Left ventricle myocardium inferior (tissue), 1 donor: ENCODE measurements at regions not wholly inside any gene's neighbourhood (a gene's known extent, or its start where the extent isn't known, plus 50 kb on each side); places are given as distances from the start of the nearest gene placed in this dataset.
"Not testable (repeated sequence)": the region's sequence is repeated elsewhere in the genome, so short reads cannot be mapped to it uniquely, and the experiment has no call there.

Experiments
- DNase-seq: peaks from one replicate; pipeline ENCODE4 v3.0.0-alpha.2; 2020
- H3K27ac ChIP-seq: fragments of 200-600 bp; replicated peaks from 2 replicates; pipeline ENCODE4 v1.8.0; 2021
- H3K27me3 ChIP-seq: fragments of 200-600 bp; 2 replicates; pipeline ENCODE4 v1.8.0; 2021; ENCODE audit warnings: low read depth
- H3K36me3 ChIP-seq: fragments of 200-600 bp; 2 replicates; pipeline ENCODE4 v1.8.0; 2021
- H3K4me1 ChIP-seq: fragments of 200-600 bp; 2 replicates; pipeline ENCODE4 v1.8.0; 2021
- H3K4me3 ChIP-seq: fragments of 200-600 bp; 2 replicates; pipeline ENCODE4 v1.8.0; 2021; ENCODE audit warnings: mild to moderate bottlenecking, moderate library complexity
- H3K9me3 ChIP-seq: fragments of 200-600 bp; replicated peaks from 2 replicates; pipeline ENCODE4 v1.8.0; 2021
- intact Hi-C: fragments of 100-400 bp; cut with micrococcal nuclease; formaldehyde crosslinking; loops from one replicate; pipeline ENCODE4 v1.11.0; 2022
- TF ChIP-seq, protein P1 (sequence below): fragments of 200-600 bp; IDR thresholded peaks from 2 replicates; pipeline ENCODE4 v1.8.0; 2021; ENCODE audit warnings: antibody characterized with exemption, mild to moderate bottlenecking, borderline replicate concordance
- donor health status: DM: no; HTN: yes; CAD: no; lungs with severe emphysema.

DNA sequence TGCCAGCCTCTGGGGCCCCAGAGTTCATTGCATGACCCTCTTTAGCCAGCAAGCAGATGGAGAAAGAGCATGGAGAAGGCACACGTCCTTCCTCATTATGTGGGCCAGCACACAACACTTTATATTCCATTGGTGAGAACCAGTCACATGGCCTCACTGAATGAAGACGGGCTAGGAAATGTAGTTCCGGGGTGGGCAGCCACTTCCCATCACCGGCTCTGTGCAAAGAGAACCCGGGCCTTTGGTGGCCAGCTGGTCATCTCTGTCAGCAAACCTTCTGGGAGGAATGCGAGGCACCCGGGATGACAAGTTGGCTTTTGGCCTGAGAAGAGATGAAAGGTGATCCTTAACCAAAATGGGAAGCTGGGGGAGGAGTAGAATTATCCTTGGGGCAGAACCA, 90.2 kb upstream of the VGLL4 start:
- no peak overlapping the region for H3K27ac ChIP-seq
- no peaks in the 10 kb centered on the region for H3K4me1 ChIP-seq
- H3K4me3 ChIP-seq = no peak overlapping the region
- no peak for DNase-seq
- intact Hi-C loops = no loop called here
- no peaks in the 10 kb centered on the region for H3K27me3 ChIP-seq
- TF ChIP-seq, protein P1, sequence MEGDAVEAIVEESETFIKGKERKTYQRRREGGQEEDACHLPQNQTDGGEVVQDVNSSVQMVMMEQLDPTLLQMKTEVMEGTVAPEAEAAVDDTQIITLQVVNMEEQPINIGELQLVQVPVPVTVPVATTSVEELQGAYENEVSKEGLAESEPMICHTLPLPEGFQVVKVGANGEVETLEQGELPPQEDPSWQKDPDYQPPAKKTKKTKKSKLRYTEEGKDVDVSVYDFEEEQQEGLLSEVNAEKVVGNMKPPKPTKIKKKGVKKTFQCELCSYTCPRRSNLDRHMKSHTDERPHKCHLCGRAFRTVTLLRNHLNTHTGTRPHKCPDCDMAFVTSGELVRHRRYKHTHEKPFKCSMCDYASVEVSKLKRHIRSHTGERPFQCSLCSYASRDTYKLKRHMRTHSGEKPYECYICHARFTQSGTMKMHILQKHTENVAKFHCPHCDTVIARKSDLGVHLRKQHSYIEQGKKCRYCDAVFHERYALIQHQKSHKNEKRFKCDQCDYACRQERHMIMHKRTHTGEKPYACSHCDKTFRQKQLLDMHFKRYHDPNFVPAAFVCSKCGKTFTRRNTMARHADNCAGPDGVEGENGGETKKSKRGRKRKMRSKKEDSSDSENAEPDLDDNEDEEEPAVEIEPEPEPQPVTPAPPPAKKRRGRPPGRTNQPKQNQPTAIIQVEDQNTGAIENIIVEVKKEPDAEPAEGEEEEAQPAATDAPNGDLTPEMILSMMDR = no peak
- no peaks in the 10 kb centered on the region for H3K36me3 ChIP-seq
- H3K9me3 ChIP-seq = no peaks in the 10 kb centered on the region

DNA sequence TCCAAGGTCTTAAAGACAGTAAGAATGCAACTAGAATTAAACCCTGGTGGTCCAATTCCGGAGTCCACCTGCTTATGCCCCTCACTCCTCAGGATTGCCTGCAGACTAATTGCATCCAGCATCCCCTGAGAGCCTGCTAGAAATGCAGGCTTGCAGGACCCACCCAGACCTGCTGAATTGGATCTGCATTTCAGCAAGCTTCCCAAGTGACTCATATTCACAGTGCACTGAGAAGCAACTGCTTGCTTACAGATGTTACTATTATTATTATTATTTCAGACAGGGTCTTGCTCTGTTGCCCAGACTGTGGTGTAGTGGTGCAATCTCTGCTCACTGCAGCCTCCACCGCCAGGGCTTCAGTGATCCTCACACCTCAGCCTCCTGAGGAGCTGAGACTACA, 83.5 kb upstream of the VGLL4 start:
- intact Hi-C loops = no loop called here
- TF ChIP-seq, protein P1 = no peak
- H3K4me1 ChIP-seq = no peaks in the 10 kb centered on the region

DNA sequence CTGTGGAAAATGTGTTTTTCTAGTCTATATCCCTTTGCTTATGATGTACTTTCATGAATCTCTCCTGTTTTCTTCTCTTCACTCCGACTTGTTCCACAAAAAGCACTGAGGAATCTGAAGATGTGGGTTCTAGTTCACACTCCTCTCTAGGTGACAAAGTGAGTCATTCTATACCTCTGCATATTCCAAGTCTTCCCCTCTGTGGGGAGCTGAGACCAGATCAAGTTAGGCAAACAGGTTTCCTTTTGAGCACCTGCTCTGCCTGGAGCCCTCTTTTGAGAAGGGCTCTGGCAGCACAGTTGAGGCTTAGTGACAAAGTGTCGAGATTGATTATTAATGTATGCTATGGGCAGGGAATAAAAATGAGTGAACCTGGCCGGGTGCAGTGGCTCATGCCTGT, 82.4 kb upstream of the VGLL4 start:
- Histone ChIP-seq H3K36me3 (no peaks in the 10 kb centered on the region), H3K9me3 (no peaks in the 10 kb centered on the region), H3K4me1 (peaks cover 1% of the 10 kb centered on the region), H3K27ac (no peak overlapping the region), H3K4me3 (no peak overlapping the region), H3K27me3 (no peaks in the 10 kb centered on the region)
- DNase-seq = no peak
- intact Hi-C loops = no loop called here
- TF ChIP-seq, protein P1 = no peak

More for the DNA sequence above, 83.5 kb upstream of the VGLL4 start:
- no peaks in the 10 kb centered on the region for H3K36me3 ChIP-seq
- no peak for DNase-seq
- H3K27ac ChIP-seq = no peak overlapping the region
- H3K9me3 ChIP-seq = no peaks in the 10 kb centered on the region
- H3K4me3 ChIP-seq = no peak overlapping the region
- H3K27me3 ChIP-seq = no peaks in the 10 kb centered on the region

DNA sequence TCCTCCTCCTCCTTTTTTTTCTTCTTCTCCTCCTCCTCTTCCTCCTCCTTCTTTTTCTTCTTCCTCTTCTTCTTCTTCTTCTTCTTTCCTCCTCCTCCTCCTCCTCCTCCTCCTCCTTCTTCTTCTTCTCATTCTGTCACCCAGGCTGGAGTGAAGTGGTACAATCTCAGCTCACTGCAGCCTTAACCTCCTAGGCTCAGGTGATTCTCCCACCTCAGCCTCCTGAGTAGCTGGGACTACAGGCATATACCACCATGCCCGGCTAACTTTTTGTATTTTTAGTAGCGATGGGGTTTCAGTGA, 81.6 kb upstream of the VGLL4 start:
- intact Hi-C loops, H3K36me3 ChIP-seq, H3K4me1 ChIP-seq, DNase-seq, H3K27me3 ChIP-seq, H3K27ac ChIP-seq, H3K9me3 ChIP-seq, H3K4me3 ChIP-seq: not testable (repeated sequence)

DNA sequence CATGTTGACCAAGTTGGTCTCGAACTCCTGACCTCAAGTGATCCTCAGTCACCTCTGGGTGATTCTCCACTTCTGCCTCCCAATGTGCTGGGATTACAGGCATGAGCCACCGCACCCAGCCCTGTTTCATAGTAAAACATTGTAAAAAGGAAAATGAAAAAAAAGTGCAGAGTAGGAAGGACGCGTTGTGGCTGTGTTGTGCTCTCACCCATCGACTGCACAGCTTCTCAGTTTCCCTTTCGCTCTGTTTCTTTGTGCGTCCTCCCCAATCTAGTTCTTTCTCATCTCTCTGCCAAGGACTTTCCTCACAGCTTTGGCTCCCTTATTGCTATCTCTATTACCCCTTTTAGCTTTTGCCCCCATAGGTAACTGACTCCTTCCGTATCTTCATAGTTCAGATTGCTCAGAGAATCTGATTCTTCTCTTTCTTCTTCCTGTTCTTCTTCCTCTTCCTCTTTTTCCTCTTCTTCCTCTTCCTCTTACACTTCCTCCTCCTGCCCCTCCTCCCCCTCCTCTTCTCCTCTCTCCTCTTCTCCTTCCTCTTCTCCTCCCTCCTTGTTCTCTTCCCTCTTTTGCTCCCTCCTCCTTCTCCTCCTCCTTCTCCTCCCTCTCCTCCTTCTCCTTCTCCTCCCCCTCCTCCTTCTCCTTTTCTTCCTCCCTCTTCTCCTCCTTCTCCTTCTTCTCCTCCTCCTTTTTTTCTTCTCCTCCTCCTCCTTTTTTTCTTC, 81.1 kb upstream of the VGLL4 start:
- H3K4me3 ChIP-seq = no peak overlapping the region
- intact Hi-C loops = no loop called here
- DNase-seq = no peak
- H3K36me3 ChIP-seq = no peaks in the 10 kb centered on the region
- no peak overlapping the region for H3K27ac ChIP-seq
- TF ChIP-seq, protein P1 = no peak
- peaks cover 15% of the 10 kb centered on the region for H3K4me1 ChIP-seq
- no peaks in the 10 kb centered on the region for H3K27me3 ChIP-seq
- no peaks in the 10 kb centered on the region for H3K9me3 ChIP-seq

DNA sequence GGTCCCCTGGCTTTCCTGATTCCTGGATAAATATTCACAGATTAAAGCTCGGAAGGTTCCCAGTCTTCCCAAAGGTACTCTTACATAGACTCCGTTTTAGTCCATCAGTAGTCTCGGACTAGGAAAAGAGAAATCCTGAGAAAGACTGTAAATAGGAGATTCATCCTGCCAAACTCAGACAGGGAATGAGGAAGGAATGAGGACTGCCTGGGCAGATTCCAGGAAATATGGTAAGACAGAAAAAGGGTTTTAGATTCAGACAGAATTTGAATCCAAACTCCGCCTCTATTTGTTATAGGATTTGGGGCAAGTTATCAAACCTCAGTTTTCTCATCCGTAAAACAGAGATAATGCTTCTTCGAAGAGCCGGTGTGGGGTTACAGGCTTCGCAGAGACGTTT, 77.8 kb upstream of the VGLL4 start:
- no peak overlapping the region for H3K27ac ChIP-seq
- no peak for DNase-seq
- no peak overlapping the region for H3K4me3 ChIP-seq
- intact Hi-C loops = no loop called here
- no peaks in the 10 kb centered on the region for H3K36me3 ChIP-seq
- H3K27me3 ChIP-seq = no peaks in the 10 kb centered on the region
- H3K4me1 ChIP-seq = peaks cover 44% of the 10 kb centered on the region
- TF ChIP-seq, protein P1 = no peak
- H3K9me3 ChIP-seq = no peaks in the 10 kb centered on the region
